ENCODE measurements at regions not wholly inside any gene's neighbourhood (a gene's known extent, or its start where the extent isn't known, plus 50 kb on each side); places are given as distances from the start of the nearest gene placed in this dataset.

- no peak for TF ChIP-seq ATF3 (IDR thresholded peaks at IDR 0.05)
- no peak for TF ChIP-seq RXRA (IDR thresholded peaks at IDR 0.05)
- no peak for TF ChIP-seq SP1 (IDR thresholded peaks at IDR 0.05)
- no peak for TF ChIP-seq JUND (IDR thresholded peaks at IDR 0.05)
- TF ChIP-seq EGR1 (IDR thresholded peaks at IDR 0.05; ENCODE audit: low read depth in 2 of 2): no peak
- Histone ChIP-seq H3K4me3 (ENCODE audit: low read depth in 1 of 3, low read length in 3 of 3) (no peak overlapping the region), H3K9ac (ENCODE audit: low read depth in 1 of 2, low read length in 2 of 2) (no peak overlapping the region), H3K27ac (ENCODE audit: low read depth in 1 of 2, low read length in 2 of 2) (no peak overlapping the region), H3K4me1 (ENCODE audit: control insufficient read depth in 4 of 4, insufficient read depth in 4 of 4, low read length in 3 of 4) (no peaks in the 10 kb centered on the region), H3K27me3 (ENCODE audit: control insufficient read depth in 4 of 4, insufficient read depth in 4 of 4, low read length in 3 of 4) (no peaks in the 10 kb centered on the region), H3K36me3 (ENCODE audit: control insufficient read depth in 4 of 4, insufficient read depth in 3 of 4, low read depth in 1 of 4, low read length in 3 of 4) (no peaks in the 10 kb centered on the region), H3K9me3 (ENCODE audit: control insufficient read depth in 4 of 4, low read length in 3 of 4) (no peaks in the 10 kb centered on the region)
- no peak for DNase-seq (ENCODE audit: low spot score)
- WGBS: 87% methylated on average over 7 of the region's 7 CpGs
Measured at GRCh38 chr1:244183037-244183436, 132.0 kb downstream of the ZBTB18 start.

- Histone ChIP-seq H3K27me3 (ENCODE audit: control insufficient read depth in 4 of 4, insufficient read depth in 4 of 4, low read length in 3 of 4) (no peaks in the 10 kb centered on the region), H3K9me3 (ENCODE audit: control insufficient read depth in 4 of 4, low read length in 3 of 4) (peaks cover 0 to 3% (median 0%) of the 10 kb centered on the region in 4 donors), H3K27ac (ENCODE audit: low read depth in 1 of 2, low read length in 2 of 2) (no peak overlapping the region), H3K4me1 (ENCODE audit: control insufficient read depth in 4 of 4, insufficient read depth in 4 of 4, low read length in 3 of 4) (no peaks in the 10 kb centered on the region), H3K9ac (ENCODE audit: low read depth in 1 of 2, low read length in 2 of 2) (no peak overlapping the region), H3K4me3 (ENCODE audit: low read depth in 1 of 3, low read length in 3 of 3) (no peak overlapping the region), H3K36me3 (ENCODE audit: control insufficient read depth in 4 of 4, insufficient read depth in 3 of 4, low read depth in 1 of 4, low read length in 3 of 4) (no peaks in the 10 kb centered on the region)
- no peak for DNase-seq (ENCODE audit: low spot score)
- no peak for TF ChIP-seq JUND (IDR thresholded peaks at IDR 0.05)
- no peak for TF ChIP-seq FOXA1 (IDR thresholded peaks at IDR 0.05)
- no peak for TF ChIP-seq TAF1 (conservative IDR thresholded peaks at IDR 0.05)
- no peak for TF ChIP-seq REST (IDR thresholded peaks at IDR 0.05)
- TF ChIP-seq SP1 (IDR thresholded peaks at IDR 0.05): no peak
- TF ChIP-seq RXRA (IDR thresholded peaks at IDR 0.05): no peak
- no peak for TF ChIP-seq YY1 (IDR thresholded peaks at IDR 0.05)
- TF ChIP-seq CTCF (IDR thresholded peaks at IDR 0.05; ENCODE audit: low read depth, low read length, missing input control): no peak
- no peak for TF ChIP-seq ZBTB33 (IDR thresholded peaks at IDR 0.05)
- TF ChIP-seq FOXA2 (IDR thresholded peaks at IDR 0.05): no peak
- no peak for TF ChIP-seq EGR1 (IDR thresholded peaks at IDR 0.05; ENCODE audit: low read depth in 2 of 2)
- TF ChIP-seq HNF4A (conservative IDR thresholded peaks at IDR 0.05): no peak
- 92% methylated on average over 10 of the region's 10 CpGs for WGBS
Measured at GRCh38 chr1:244186372-244186771, 135.3 kb downstream of the ZBTB18 start.

Data from liver (tissue), 8 donors.